ENCODE measurements at regions not wholly inside any gene's neighbourhood (a gene's known extent, or its start where the extent isn't known, plus 50 kb on each side); places are given as distances from the start of the nearest gene placed in this dataset.

DNA sequence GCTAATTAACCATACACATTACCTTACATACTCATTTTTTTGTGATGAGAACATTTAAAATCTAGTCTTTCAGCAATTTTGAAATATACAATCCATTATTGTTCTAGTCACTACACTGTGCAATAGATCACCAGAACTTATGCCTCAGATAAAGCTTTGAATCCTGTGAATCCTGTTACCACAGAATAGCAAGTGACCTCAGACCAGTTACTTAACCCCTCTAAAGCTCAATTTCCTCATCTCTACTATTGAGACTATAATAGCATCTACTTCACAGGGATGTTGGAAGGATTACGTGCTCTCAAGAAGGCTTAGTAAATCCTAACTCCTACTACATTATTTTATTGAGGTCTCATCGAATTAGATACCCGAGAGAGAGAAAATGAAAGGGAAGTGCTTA, 60.2 kb upstream of the PIP5K1B start:
- no peak overlapping the region for H3K27ac ChIP-seq
- H3K4me3 ChIP-seq, result no peak overlapping the region
- no peaks in the 10 kb centered on the region for H3K4me1 ChIP-seq
- DNase-seq (ENCODE audit: extremely low spot score in 2 of 2), result no peak
- H3K27me3 ChIP-seq, result no peaks in the 10 kb centered on the region
- H3K9me3 ChIP-seq, result no peaks in the 10 kb centered on the region
- TF ChIP-seq POLR2A (IDR thresholded peaks at IDR 0.05) (no peak), POLR2AphosphoS5 (IDR thresholded peaks at IDR 0.05; ENCODE audit: insufficient read depth in 1 of 2, low read depth in 1 of 2) (no peak)
- TF ChIP-seq, protein P1, sequence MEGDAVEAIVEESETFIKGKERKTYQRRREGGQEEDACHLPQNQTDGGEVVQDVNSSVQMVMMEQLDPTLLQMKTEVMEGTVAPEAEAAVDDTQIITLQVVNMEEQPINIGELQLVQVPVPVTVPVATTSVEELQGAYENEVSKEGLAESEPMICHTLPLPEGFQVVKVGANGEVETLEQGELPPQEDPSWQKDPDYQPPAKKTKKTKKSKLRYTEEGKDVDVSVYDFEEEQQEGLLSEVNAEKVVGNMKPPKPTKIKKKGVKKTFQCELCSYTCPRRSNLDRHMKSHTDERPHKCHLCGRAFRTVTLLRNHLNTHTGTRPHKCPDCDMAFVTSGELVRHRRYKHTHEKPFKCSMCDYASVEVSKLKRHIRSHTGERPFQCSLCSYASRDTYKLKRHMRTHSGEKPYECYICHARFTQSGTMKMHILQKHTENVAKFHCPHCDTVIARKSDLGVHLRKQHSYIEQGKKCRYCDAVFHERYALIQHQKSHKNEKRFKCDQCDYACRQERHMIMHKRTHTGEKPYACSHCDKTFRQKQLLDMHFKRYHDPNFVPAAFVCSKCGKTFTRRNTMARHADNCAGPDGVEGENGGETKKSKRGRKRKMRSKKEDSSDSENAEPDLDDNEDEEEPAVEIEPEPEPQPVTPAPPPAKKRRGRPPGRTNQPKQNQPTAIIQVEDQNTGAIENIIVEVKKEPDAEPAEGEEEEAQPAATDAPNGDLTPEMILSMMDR (IDR thresholded peaks at IDR 0.05), result no peak
- intact Hi-C loops (cut with DNase I), result no loop called here
- H3K36me3 ChIP-seq, result no peaks in the 10 kb centered on the region

DNA sequence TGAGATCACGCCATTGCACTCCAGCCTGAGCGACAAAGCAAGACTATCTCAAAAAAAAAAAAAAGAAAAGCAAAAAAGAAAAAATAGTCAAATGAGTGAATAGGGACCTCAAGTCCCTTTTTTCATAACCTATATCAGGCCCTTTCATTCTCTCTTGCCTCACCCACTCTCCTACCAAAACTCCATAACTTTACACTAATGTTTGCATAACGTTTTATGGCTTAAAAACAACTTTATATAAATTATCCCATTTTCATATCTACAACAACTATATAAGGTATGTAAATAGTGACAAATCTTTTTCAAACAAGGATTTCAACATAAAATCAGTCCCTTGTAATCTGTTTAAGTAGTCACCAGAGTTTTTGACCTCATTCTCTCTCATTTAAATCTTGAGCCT, 56.9 kb upstream of the PIP5K1B start:
- no peaks in the 10 kb centered on the region for H3K27me3 ChIP-seq
- H3K27ac ChIP-seq, result no peak overlapping the region
- intact Hi-C loops (cut with DNase I), result no loop called here
- DNase-seq (ENCODE audit: extremely low spot score in 2 of 2), result no peak
- no peaks in the 10 kb centered on the region for H3K36me3 ChIP-seq
- H3K4me3 ChIP-seq, result no peak overlapping the region
- no peaks in the 10 kb centered on the region for H3K4me1 ChIP-seq
- no peaks in the 10 kb centered on the region for H3K9me3 ChIP-seq
- TF ChIP-seq POLR2AphosphoS5 (IDR thresholded peaks at IDR 0.05; ENCODE audit: insufficient read depth in 1 of 2, low read depth in 1 of 2), result no peak
- TF ChIP-seq POLR2A (IDR thresholded peaks at IDR 0.05), result no peak
- TF ChIP-seq, protein P1 (IDR thresholded peaks at IDR 0.05), result no peak

- intact Hi-C loops (cut with DNase I), result no loop called here
- TF ChIP-seq POLR2AphosphoS5 (IDR thresholded peaks at IDR 0.05; ENCODE audit: insufficient read depth in 1 of 2, low read depth in 1 of 2) (no peak), POLR2A (IDR thresholded peaks at IDR 0.05) (no peak)
- TF ChIP-seq, protein P1 (IDR thresholded peaks at IDR 0.05), result no peak
- Histone ChIP-seq H3K4me1 (no peaks in the 10 kb centered on the region), H3K27ac (no peak overlapping the region), H3K9me3 (no peaks in the 10 kb centered on the region), H3K36me3 (no peaks in the 10 kb centered on the region), H3K4me3 (no peak overlapping the region), H3K27me3 (no peaks in the 10 kb centered on the region)
- no peak for DNase-seq (ENCODE audit: extremely low spot score in 2 of 2)
These were observed 56.1 kb upstream of the PIP5K1B start for GRCh38 chr9:68648971-68649370.

DNA sequence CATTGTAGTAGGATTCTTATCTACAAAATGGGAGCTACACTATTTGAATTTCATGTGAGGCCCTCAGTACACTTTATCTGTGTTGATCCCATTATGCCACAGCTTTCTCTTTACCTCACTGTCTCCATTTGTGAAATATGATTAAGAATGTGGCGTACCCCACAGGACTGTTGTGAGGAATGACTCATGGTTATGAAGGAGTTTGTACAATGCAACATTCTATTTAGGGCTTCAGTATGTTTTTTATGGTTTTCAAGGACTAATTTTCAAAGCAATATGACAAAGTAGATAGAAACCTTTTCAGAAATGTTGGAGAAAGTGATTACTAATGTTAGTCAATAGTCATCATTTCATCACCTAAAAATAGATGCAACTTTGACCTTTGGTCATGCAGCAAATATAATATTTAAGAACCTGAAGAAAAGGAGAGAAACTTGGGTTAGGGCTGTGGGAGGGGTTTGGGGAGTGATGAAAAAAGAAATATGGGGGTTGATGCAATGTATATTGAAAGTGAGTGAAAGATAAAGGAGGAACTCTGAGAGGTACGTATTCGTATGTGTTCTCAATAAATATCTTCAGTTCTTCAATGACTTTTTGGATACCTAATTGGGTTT, 53.7 kb upstream of the PIP5K1B start:
- no peaks in the 10 kb centered on the region for H3K9me3 ChIP-seq
- no peak for TF ChIP-seq POLR2A (IDR thresholded peaks at IDR 0.05)
- TF ChIP-seq, protein P1 (IDR thresholded peaks at IDR 0.05), result no peak
- no peak for TF ChIP-seq POLR2AphosphoS5 (IDR thresholded peaks at IDR 0.05; ENCODE audit: insufficient read depth in 1 of 2, low read depth in 1 of 2)
- no peaks in the 10 kb centered on the region for H3K36me3 ChIP-seq
- no peak for DNase-seq (ENCODE audit: extremely low spot score in 2 of 2)
- intact Hi-C loops (cut with DNase I), result no loop called here
- no peak overlapping the region for H3K4me3 ChIP-seq
- no peak overlapping the region for H3K27ac ChIP-seq
- H3K27me3 ChIP-seq, result no peaks in the 10 kb centered on the region
- H3K4me1 ChIP-seq, result no peaks in the 10 kb centered on the region

DNA sequence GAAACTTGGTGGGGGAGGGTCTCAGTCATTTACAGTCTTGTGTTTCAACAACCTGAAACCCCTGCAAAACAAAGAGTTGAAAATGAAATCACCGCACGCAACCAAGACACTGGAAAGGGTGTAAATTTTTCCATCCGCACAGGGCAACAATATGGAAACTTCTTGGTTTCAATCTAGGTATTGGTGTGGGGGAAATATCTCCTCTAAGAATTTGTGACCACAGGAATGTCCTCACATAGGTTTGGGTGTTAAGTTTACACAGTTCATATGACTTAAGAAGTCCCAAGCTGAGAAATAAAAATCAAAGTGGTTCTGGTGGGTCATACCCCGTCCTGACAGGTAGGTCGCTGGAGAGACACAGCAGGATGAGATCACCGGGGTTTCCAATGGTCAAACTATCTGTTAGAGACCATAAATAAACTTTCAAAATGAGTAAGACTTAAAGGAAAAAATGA, 51.9 kb upstream of the PIP5K1B start:
- no peaks in the 10 kb centered on the region for H3K36me3 ChIP-seq
- H3K4me1 ChIP-seq, result no peaks in the 10 kb centered on the region
- no peak overlapping the region for H3K27ac ChIP-seq
- no peak for TF ChIP-seq POLR2AphosphoS5 (IDR thresholded peaks at IDR 0.05; ENCODE audit: insufficient read depth in 1 of 2, low read depth in 1 of 2)
- no peak for TF ChIP-seq POLR2A (IDR thresholded peaks at IDR 0.05)
- TF ChIP-seq, protein P1 (IDR thresholded peaks at IDR 0.05), result no peak
- H3K27me3 ChIP-seq, result no peaks in the 10 kb centered on the region
- intact Hi-C loops (cut with DNase I), result no loop called here
- no peak overlapping the region for H3K4me3 ChIP-seq
- H3K9me3 ChIP-seq, result no peaks in the 10 kb centered on the region
- no peak for DNase-seq (ENCODE audit: extremely low spot score in 2 of 2)

Measured in vagina (tissue), 2 donors.